ENCODE measurements at regions not wholly inside any gene's neighbourhood (a gene's known extent, or its start where the extent isn't known, plus 50 kb on each side); places are given as distances from the start of the nearest gene placed in this dataset.

DNA sequence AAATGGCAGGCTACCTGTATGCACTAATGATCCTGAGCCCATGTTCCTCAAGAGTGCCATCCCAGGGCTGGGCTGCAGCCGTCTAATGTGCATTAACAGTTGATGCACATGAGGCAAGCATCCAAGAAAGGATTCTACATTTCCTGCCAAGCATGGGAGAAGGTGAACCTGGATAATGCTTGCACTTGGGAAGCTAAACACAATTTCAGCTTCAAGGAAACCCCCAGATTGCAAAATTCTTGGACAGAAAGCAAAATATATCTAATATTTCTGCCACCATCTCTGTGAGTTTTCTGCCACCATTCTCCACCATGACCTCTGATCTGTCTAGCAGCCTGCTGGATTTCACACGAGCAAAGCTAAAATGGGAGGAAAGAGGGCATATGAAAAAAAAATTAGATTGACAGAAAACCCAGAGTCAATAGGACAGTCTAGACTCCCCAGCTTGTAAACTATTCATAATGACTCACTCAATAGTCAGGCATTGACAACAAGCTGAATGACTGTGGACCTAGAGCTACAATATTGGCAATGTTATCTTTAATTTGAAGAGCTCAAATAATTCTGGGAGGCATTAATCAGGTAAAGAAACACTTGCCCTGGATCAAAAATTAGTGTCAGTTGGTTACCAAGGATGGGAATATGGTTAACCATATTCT is 91.9 kb upstream of the BCL2L14 start:
- TF ChIP-seq, protein P1, sequence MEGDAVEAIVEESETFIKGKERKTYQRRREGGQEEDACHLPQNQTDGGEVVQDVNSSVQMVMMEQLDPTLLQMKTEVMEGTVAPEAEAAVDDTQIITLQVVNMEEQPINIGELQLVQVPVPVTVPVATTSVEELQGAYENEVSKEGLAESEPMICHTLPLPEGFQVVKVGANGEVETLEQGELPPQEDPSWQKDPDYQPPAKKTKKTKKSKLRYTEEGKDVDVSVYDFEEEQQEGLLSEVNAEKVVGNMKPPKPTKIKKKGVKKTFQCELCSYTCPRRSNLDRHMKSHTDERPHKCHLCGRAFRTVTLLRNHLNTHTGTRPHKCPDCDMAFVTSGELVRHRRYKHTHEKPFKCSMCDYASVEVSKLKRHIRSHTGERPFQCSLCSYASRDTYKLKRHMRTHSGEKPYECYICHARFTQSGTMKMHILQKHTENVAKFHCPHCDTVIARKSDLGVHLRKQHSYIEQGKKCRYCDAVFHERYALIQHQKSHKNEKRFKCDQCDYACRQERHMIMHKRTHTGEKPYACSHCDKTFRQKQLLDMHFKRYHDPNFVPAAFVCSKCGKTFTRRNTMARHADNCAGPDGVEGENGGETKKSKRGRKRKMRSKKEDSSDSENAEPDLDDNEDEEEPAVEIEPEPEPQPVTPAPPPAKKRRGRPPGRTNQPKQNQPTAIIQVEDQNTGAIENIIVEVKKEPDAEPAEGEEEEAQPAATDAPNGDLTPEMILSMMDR (IDR thresholded peaks at IDR 0.05) = no peak
- TF ChIP-seq POLR2A (IDR thresholded peaks at IDR 0.05) = no peak
- H3K27ac ChIP-seq = no peak overlapping the region
- H3K36me3 ChIP-seq (replicated peaks in 1 of 2) = no peaks in the 10 kb centered on the region
- H3K9me3 ChIP-seq (replicated peaks in 1 of 3) = no peaks in the 10 kb centered on the region
- 70 to 85% (median 73%) methylated on average over 2 of the region's 2 CpGs for WGBS, 4 donors
- H3K27me3 ChIP-seq = no peaks in the 10 kb centered on the region
- DNase-seq = no peak
- no peaks in the 10 kb centered on the region for H3K4me1 ChIP-seq (replicated peaks in 1 of 2)
- intact Hi-C loops (cut with DNase I) = no loop called here
- no peak overlapping the region for H3K4me3 ChIP-seq

DNA sequence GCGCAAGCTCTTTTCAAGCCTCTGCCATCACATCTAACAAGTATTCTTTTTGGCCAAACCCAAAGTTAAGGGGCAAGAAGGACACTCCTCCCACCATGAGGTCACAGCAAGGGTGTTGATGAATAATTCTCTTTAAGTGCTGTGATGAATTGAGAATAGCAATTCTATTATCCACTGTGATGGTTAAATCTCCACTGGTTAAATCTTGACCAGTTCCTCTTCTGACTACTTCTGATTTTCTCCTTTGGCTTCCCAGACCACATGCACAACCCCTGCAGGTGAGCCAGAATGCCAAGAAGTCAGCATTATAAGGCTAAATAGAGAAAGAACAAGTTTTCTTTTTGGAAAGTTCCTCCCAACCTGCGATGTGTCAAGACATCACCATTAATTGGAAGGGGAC is 90.6 kb upstream of the BCL2L14 start:
- 89 to 98% (median 96%) methylated on average over 2 of the region's 2 CpGs for WGBS, 4 donors
- Histone ChIP-seq H3K4me3 (no peak overlapping the region), H3K36me3 (replicated peaks in 1 of 2) (no peaks in the 10 kb centered on the region), H3K9me3 (replicated peaks in 1 of 3) (no peaks in the 10 kb centered on the region), H3K27me3 (no peaks in the 10 kb centered on the region), H3K27ac (no peak overlapping the region), H3K4me1 (replicated peaks in 1 of 2) (no peaks in the 10 kb centered on the region)
- no peak for DNase-seq
- intact Hi-C loops (cut with DNase I) = no loop called here
- no peak for TF ChIP-seq POLR2A (IDR thresholded peaks at IDR 0.05)
- TF ChIP-seq, protein P1 (IDR thresholded peaks at IDR 0.05) = no peak

DNA sequence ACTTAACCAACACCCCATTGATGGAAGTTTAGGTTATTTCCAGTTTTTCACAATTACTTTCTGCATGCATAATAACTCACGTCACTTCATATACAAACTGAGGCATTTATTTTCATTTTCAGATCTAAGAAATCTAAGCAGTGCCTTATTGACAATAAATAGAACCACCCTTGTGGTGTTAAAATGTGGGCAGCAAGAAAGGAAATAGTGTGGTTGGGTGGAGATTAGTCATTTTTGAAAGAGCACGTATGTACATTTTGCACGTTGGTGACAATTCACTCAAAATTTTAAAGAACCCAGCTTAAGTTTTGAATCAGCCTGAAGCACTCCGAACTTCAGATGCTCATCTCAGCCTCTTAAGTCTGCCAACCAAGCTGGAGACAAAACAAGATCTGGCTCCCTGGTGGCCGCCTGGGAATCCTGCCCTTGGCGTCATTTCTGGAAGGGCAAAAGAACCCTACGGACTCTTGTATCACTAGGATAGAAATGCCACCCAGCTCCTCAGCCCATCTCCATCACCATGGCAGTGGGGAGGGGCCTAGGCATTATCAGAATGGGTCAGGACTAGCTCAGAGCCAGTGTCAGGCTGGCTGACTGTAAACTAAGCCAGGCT is 89.5 kb upstream of the BCL2L14 start:
- H3K9me3 ChIP-seq (replicated peaks in 1 of 3) = no peaks in the 10 kb centered on the region
- no peak for TF ChIP-seq POLR2A (IDR thresholded peaks at IDR 0.05)
- intact Hi-C loops (cut with DNase I) = no loop called here
- H3K27me3 ChIP-seq = no peaks in the 10 kb centered on the region
- H3K27ac ChIP-seq = no peak overlapping the region
- H3K4me3 ChIP-seq = no peak overlapping the region
- no peaks in the 10 kb centered on the region for H3K4me1 ChIP-seq (replicated peaks in 1 of 2)
- WGBS, 4 donors = 73 to 82% (median 78%) methylated on average over 7 of the region's 7 CpGs
- H3K36me3 ChIP-seq (replicated peaks in 1 of 2) = no peaks in the 10 kb centered on the region
- peak in 1 of 7 donors; percentile 24 for DNase-seq

DNA sequence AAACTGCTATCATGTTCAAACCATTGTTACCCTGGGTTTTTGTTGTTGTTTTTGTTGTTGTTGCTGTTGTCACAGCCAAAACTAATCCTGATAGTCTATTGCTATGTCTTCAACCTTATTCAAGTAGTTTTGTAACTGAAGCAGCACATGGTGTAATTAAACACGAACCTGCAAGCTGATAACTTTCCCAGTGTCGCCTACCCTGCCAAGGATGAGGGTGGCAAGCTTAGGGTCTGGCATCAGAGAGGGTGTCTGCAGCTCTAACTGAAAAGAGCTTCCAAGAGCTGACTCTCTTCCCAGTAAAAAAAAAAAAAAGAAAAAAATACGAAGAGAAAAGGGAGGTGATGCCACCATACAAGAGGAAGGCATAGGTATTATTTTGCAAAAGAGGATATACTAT is 86.3 kb upstream of the BCL2L14 start:
- Histone ChIP-seq H3K4me1 (replicated peaks in 1 of 2) (no peaks in the 10 kb centered on the region), H3K27me3 (no peaks in the 10 kb centered on the region), H3K36me3 (replicated peaks in 1 of 2) (no peaks in the 10 kb centered on the region), H3K4me3 (no peak overlapping the region), H3K27ac (no peak overlapping the region), H3K9me3 (replicated peaks in 1 of 3) (no peaks in the 10 kb centered on the region)
- WGBS, 4 donors = 77 to 87% (median 82%) methylated on average over 3 of the region's 3 CpGs
- no peak for DNase-seq
- TF ChIP-seq, protein P1 (IDR thresholded peaks at IDR 0.05) = no peak
- no peak for TF ChIP-seq POLR2A (IDR thresholded peaks at IDR 0.05)
- intact Hi-C loops (cut with DNase I) = no loop called here

DNA sequence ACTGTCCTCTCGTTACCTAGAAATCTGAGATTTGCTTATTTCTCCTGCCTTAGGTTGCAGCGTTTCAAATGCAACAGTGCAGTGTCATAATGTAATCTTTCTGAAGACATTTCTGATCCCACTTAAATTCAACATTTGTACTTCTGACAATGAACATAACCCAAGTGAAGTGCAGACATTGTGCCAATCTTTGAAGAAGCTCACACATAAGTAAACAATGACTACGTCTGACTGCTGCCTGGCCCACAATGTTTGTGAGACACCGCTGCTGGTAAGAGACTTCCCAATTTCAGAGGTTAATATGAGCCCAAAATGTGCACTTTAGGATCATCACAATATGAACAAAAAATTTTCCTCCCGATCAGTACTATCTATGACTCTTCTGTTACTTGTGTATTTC is 84.6 kb upstream of the BCL2L14 start:
- TF ChIP-seq, protein P1 (IDR thresholded peaks at IDR 0.05) = no peak
- TF ChIP-seq POLR2A (IDR thresholded peaks at IDR 0.05) = no peak
- 76 to 91% (median 87%) methylated on average over 5 of the region's 5 CpGs for WGBS, 4 donors

More for the DNA sequence above, 84.6 kb upstream of the BCL2L14 start:
- H3K4me3 ChIP-seq = no peak overlapping the region
- H3K4me1 ChIP-seq (replicated peaks in 1 of 2) = no peaks in the 10 kb centered on the region
- DNase-seq = no peak
- H3K9me3 ChIP-seq (replicated peaks in 1 of 3) = no peaks in the 10 kb centered on the region
- no peaks in the 10 kb centered on the region for H3K27me3 ChIP-seq
- H3K36me3 ChIP-seq (replicated peaks in 1 of 2) = no peaks in the 10 kb centered on the region
- no peak overlapping the region for H3K27ac ChIP-seq
- intact Hi-C loops (cut with DNase I) = no loop called here
